PC-3 (cell line): ENCODE measurements at regions not wholly inside any gene's neighbourhood (a gene's known extent, or its start where the extent isn't known, plus 50 kb on each side); places are given as distances from the start of the nearest gene placed in this dataset.

Experiments
- ATAC-seq: fragments of 200-7000 bp; cut with Tn5 transposase; 2 replicates; pipeline ENCODE4 v1.9.1; 2020; ENCODE audit warnings: mild to moderate bottlenecking, moderate library complexity
- BruUV-seq: library from RNA; stranded (reverse); fragments of 400-500 nt; replicated peaks from 2 replicates; lab custom pipeline; 2021; lab: Mats Ljungman, UMichigan
- CTCF ChIA-PET: fragments of 300-600 bp; sonication (Branson Sonifier 250); formaldehyde crosslinking; loops from one replicate; lab custom pipeline; 2022; ENCODE audit warnings: antibody characterized with exemption; lab: Charles Lee
- POLR2A ChIA-PET: fragments of 300-600 bp; sonication (Branson Sonifier 250); formaldehyde crosslinking; loops from one replicate; lab custom pipeline; 2022; ENCODE audit warnings: antibody characterized with exemption; ENCODE audit not compliant: unreplicated experiment; lab: Charles Lee
- DNase-seq: peaks from one replicate; pipeline ENCODE4 v3.0.0-alpha.2; 2015
- H2AFZ ChIP-seq: fragments of 300-600 bp; sonication (generic); 2 replicates; pipeline ENCODE4 v1.6.0; 2016; ENCODE audit warnings: antibody characterized with exemption, low read length
- H3F3A ChIP-seq: fragments of 300-600 bp; sonication (generic); one replicate; pipeline ENCODE4 v1.6.0; 2017; ENCODE audit warnings: antibody characterized with exemption, low read length, control low read depth, mild to moderate bottlenecking; ENCODE audit not compliant: unreplicated experiment
- H3K27ac ChIP-seq: fragments of 300-600 bp; sonication (generic); 2 replicates; pipeline ENCODE4 v1.5.1; 2016; ENCODE audit warnings: mild to moderate bottlenecking, low read length
- H3K27me3 ChIP-seq: fragments of 300-600 bp; sonication (generic); 2 replicates; pipeline ENCODE4 v1.6.1; 2016; ENCODE audit warnings: low read length, mixed read lengths
- H3K36me3 ChIP-seq: fragments of 300-600 bp; sonication (generic); 2 replicates; pipeline ENCODE4 v1.6.1; 2016; ENCODE audit warnings: low read depth, mixed run types, low read length, mixed read lengths
- H3K4me1 ChIP-seq: fragments of 300-600 bp; sonication (generic); 2 replicates; pipeline ENCODE4 v1.5.1; 2016; ENCODE audit warnings: low read length; ENCODE audit not compliant: insufficient read depth
- H3K4me2 ChIP-seq: fragments of 300-600 bp; sonication (generic); 2 replicates; pipeline ENCODE4 v1.6.0; 2016; ENCODE audit warnings: low read length
- H3K4me3 ChIP-seq: fragments of 300-600 bp; sonication (generic); 2 replicates; pipeline ENCODE4 v1.5.1; 2016; ENCODE audit warnings: mild to moderate bottlenecking, low read length, mixed read lengths
- H3K79me2 ChIP-seq: fragments of 300-600 bp; sonication (generic); 2 replicates; pipeline ENCODE4 v1.6.1; 2017; ENCODE audit warnings: low read length, mixed read lengths
- H3K9ac ChIP-seq: fragments of 300-600 bp; sonication (generic); 2 replicates; pipeline ENCODE4 v1.6.0; 2016; ENCODE audit warnings: mild to moderate bottlenecking, low read length
- H3K9me2 ChIP-seq: fragments of 300-600 bp; sonication (generic); replicated peaks from 2 replicates; pipeline ENCODE4 v1.6.1; 2016; ENCODE audit warnings: mixed run types, low read length, mixed read lengths
- H3K9me3 ChIP-seq: fragments of 300-600 bp; sonication (generic); 2 replicates; pipeline ENCODE4 v1.6.1; 2016; ENCODE audit warnings: low read length, mixed read lengths
- H4K20me1 ChIP-seq: fragments of 300-600 bp; sonication (generic); 2 replicates; pipeline ENCODE4 v1.6.1; 2016; ENCODE audit warnings: low read length, mixed read lengths
- CTCF ChIP-seq: fragments of 300-600 bp; sonication (generic); conservative IDR thresholded peaks from 2 replicates; pipeline ENCODE4 v1.5.1; 2017; ENCODE audit warnings: antibody characterized with exemption, low read depth, mild to moderate bottlenecking, low read length
- EZH2 ChIP-seq: fragments of 300-600 bp; sonication (generic); IDR thresholded peaks from one replicate; pipeline ENCODE4 v1.6.1; 2017; ENCODE audit warnings: antibody characterized with exemption, mild to moderate bottlenecking, low read length; ENCODE audit not compliant: unreplicated experiment
- EZH2phosphoT487 ChIP-seq: fragments of 300-600 bp; sonication (generic); IDR thresholded peaks from 2 replicates; pipeline ENCODE4 v1.6.1; 2018; ENCODE audit warnings: mild to moderate bottlenecking, antibody characterized with exemption, low read length, borderline replicate concordance
- intact Hi-C: fragments of 100-400 bp; cut with micrococcal nuclease; formaldehyde crosslinking; loops from 2 replicates; pipeline ENCODE4 v1.9.0; 2023

GRCh38 chr2:126839796-126840195, 58.9 kb upstream of the TEX51 start:
- peaks cover 32% of the 10 kb centered on the region for H3K27me3 ChIP-seq
- H3K9me2 ChIP-seq, result no peaks in the 10 kb centered on the region
- H3K79me2 ChIP-seq, result no peaks in the 10 kb centered on the region
- H3F3A ChIP-seq, result no peaks in the 10 kb centered on the region
- intact Hi-C loops, result no loop called here
- POLR2A ChIA-PET, result no interaction called here
- H3K9ac ChIP-seq, result no peak overlapping the region
- ATAC-seq, result no peak
- H3K36me3 ChIP-seq, result no peaks in the 10 kb centered on the region
- no peaks in the 10 kb centered on the region for H4K20me1 ChIP-seq
- H3K4me1 ChIP-seq, result no peaks in the 10 kb centered on the region
- no peak overlapping the region for H3K4me2 ChIP-seq
- no peak overlapping the region for H2AFZ ChIP-seq
- CTCF ChIA-PET, result no interaction called here
- no TSS peak for BruUV-seq
- no peak overlapping the region for H3K27ac ChIP-seq
- H3K4me3 ChIP-seq, result no peak overlapping the region
- TF ChIP-seq EZH2phosphoT487 (no peak), EZH2 (no peak), CTCF (no peak)
- no peaks in the 10 kb centered on the region for H3K9me3 ChIP-seq
- DNase-seq, result no peak

- Histone ChIP-seq H3K9ac (no peak overlapping the region), H3K9me3 (no peaks in the 10 kb centered on the region), H3K9me2 (no peaks in the 10 kb centered on the region), H3K36me3 (no peaks in the 10 kb centered on the region), H3K4me2 (no peak overlapping the region), H3K79me2 (no peaks in the 10 kb centered on the region), H3K27ac (no peak overlapping the region), H3K4me1 (no peaks in the 10 kb centered on the region), H2AFZ (no peak overlapping the region), H4K20me1 (no peaks in the 10 kb centered on the region), H3K27me3 (peaks cover 41% of the 10 kb centered on the region), H3F3A (no peaks in the 10 kb centered on the region), H3K4me3 (no peak overlapping the region)
- no peak for DNase-seq
- ChIA-PET CTCF (no interaction called here), POLR2A (no interaction called here)
- BruUV-seq, result no TSS peak
- ATAC-seq, result no peak
- TF ChIP-seq EZH2, result no peak
- no peak for TF ChIP-seq EZH2phosphoT487
- no peak for TF ChIP-seq CTCF
- intact Hi-C loops, result no loop called here
These were observed 55.6 kb upstream of the TEX51 start for GRCh38 chr2:126843081-126843480.

- no peak overlapping the region for H3K9ac ChIP-seq
- POLR2A ChIA-PET, result no interaction called here
- intact Hi-C loops, result no loop called here
- no peak overlapping the region for H3K27ac ChIP-seq
- no peaks in the 10 kb centered on the region for H3K36me3 ChIP-seq
- no peak for DNase-seq
- BruUV-seq, result no TSS peak
- H3K79me2 ChIP-seq, result no peaks in the 10 kb centered on the region
- H3K27me3 ChIP-seq, result peaks cover 38% of the 10 kb centered on the region
- no peak overlapping the region for H2AFZ ChIP-seq
- H3K4me1 ChIP-seq, result no peaks in the 10 kb centered on the region
- H4K20me1 ChIP-seq, result no peaks in the 10 kb centered on the region
- H3K4me3 ChIP-seq, result no peak overlapping the region
- CTCF ChIA-PET, result no interaction called here
- H3F3A ChIP-seq, result no peaks in the 10 kb centered on the region
- TF ChIP-seq CTCF, result no peak
- no peak for TF ChIP-seq EZH2
- no peak for TF ChIP-seq EZH2phosphoT487
- H3K9me2 ChIP-seq, result no peaks in the 10 kb centered on the region
- ATAC-seq, result no peak
- no peak overlapping the region for H3K4me2 ChIP-seq
- H3K9me3 ChIP-seq, result no peaks in the 10 kb centered on the region
These were observed 52.4 kb upstream of the TEX51 start for GRCh38 chr2:126846241-126846640.
